ENCODE measurements at regions not wholly inside any gene's neighbourhood (a gene's known extent, or its start where the extent isn't known, plus 50 kb on each side); places are given as distances from the start of the nearest gene placed in this dataset.

- no peak for TF ChIP-seq CTCF (IDR thresholded peaks at IDR 0.05)
- no peak for TF ChIP-seq ZFX (IDR thresholded peaks at IDR 0.05; ENCODE audit: borderline replicate concordance)
Observed at GRCh38 chr3:84744130-84744529, 214.7 kb upstream of the CADM2 start.

Measured in 22Rv1 (cell line).